ENCODE measurements at regions not wholly inside any gene's neighbourhood (a gene's known extent, or its start where the extent isn't known, plus 50 kb on each side); places are given as distances from the start of the nearest gene placed in this dataset.

GRCh38 chr5:117255211-117256027 lies 680.8 kb upstream of the SEMA6A start:
- no peak for DNase-seq
- TF ChIP-seq CTCF (IDR thresholded peaks at IDR 0.05) (no peak), POLR2A (IDR thresholded peaks at IDR 0.05) (no peak)
- H3K27me3 ChIP-seq: no peaks in the 10 kb centered on the region

GRCh38 chr5:117252566-117252965 lies 677.9 kb upstream of the SEMA6A start:
- no peak for TF ChIP-seq CTCF (IDR thresholded peaks at IDR 0.05)
- no peak for TF ChIP-seq POLR2A (IDR thresholded peaks at IDR 0.05)
- H3K27me3 ChIP-seq: no peaks in the 10 kb centered on the region
- H3K4me3 ChIP-seq: no peak overlapping the region
- H3K27ac ChIP-seq: no peak overlapping the region
- DNase-seq: no peak
- no peaks in the 10 kb centered on the region for H3K36me3 ChIP-seq
- no peaks in the 10 kb centered on the region for H3K9me3 ChIP-seq
- H3K4me1 ChIP-seq: no peaks in the 10 kb centered on the region

More at GRCh38 chr5:117255211-117256027, 680.8 kb upstream of the SEMA6A start:
- Histone ChIP-seq H3K4me1 (no peaks in the 10 kb centered on the region), H3K9me3 (no peaks in the 10 kb centered on the region), H3K4me3 (no peak overlapping the region), H3K36me3 (no peaks in the 10 kb centered on the region), H3K27ac (no peak overlapping the region)

GRCh38 chr5:117249086-117249815 lies 674.6 kb upstream of the SEMA6A start:
- no peaks in the 10 kb centered on the region for H3K4me1 ChIP-seq
- H3K4me3 ChIP-seq: no peak overlapping the region
- DNase-seq: no peak
- TF ChIP-seq CTCF (IDR thresholded peaks at IDR 0.05): no peak
- no peak for TF ChIP-seq POLR2A (IDR thresholded peaks at IDR 0.05)
- H3K27ac ChIP-seq: no peak overlapping the region
- no peaks in the 10 kb centered on the region for H3K9me3 ChIP-seq
- H3K36me3 ChIP-seq: no peaks in the 10 kb centered on the region
- no peaks in the 10 kb centered on the region for H3K27me3 ChIP-seq

- no peak overlapping the region for H3K27ac ChIP-seq
- no peak for DNase-seq
- no peaks in the 10 kb centered on the region for H3K36me3 ChIP-seq
- no peak overlapping the region for H3K4me3 ChIP-seq
- no peaks in the 10 kb centered on the region for H3K4me1 ChIP-seq
- no peaks in the 10 kb centered on the region for H3K27me3 ChIP-seq
- TF ChIP-seq POLR2A (IDR thresholded peaks at IDR 0.05) (no peak), CTCF (IDR thresholded peaks at IDR 0.05) (no peak)
- no peaks in the 10 kb centered on the region for H3K9me3 ChIP-seq
Observed at GRCh38 chr5:117246424-117246823, 671.8 kb upstream of the SEMA6A start.

- H3K27me3 ChIP-seq: no peaks in the 10 kb centered on the region
- no peak overlapping the region for H3K4me3 ChIP-seq
- H3K36me3 ChIP-seq: no peaks in the 10 kb centered on the region
- no peak for DNase-seq
- TF ChIP-seq POLR2A (IDR thresholded peaks at IDR 0.05) (no peak), CTCF (IDR thresholded peaks at IDR 0.05) (no peak)
- no peaks in the 10 kb centered on the region for H3K4me1 ChIP-seq
- H3K27ac ChIP-seq: no peak overlapping the region
- no peaks in the 10 kb centered on the region for H3K9me3 ChIP-seq
Observed at GRCh38 chr5:117245130-117245529, 670.5 kb upstream of the SEMA6A start.

Data from Peyer's patch (tissue), 4 donors.